H1 (cell line): ENCODE measurements at regions not wholly inside any gene's neighbourhood (a gene's known extent, or its start where the extent isn't known, plus 50 kb on each side); places are given as distances from the start of the nearest gene placed in this dataset.

ENCODE experiments used
- CTCF ChIA-PET: fragments of 300-600 bp; sonication (Branson Sonifier 250); formaldehyde crosslinking; loops from one replicate; lab custom pipeline; 2021; ENCODE audit not compliant: partially characterized antibody; lab: Charles Lee
- POLR2A ChIA-PET: fragments of 300-600 bp; sonication (Branson Sonifier 250); formaldehyde crosslinking; loops from one replicate; lab custom pipeline; 2021; ENCODE audit warnings: inconsistent platforms; ENCODE audit not compliant: partially characterized antibody; lab: Charles Lee
- DNase-seq, 2 experiments: peaks; one replicate each; pipeline versions ENCODE4 v3.0.0 to v3.0.0-alpha.2; 2010 to 2022; ENCODE audit warnings: low spot score in 2 of 2, low read depth in 1 of 2, mixed read lengths in 1 of 2
- FAIRE-seq: peaks from 2 replicates; lab custom pipeline; 2011; peaks lifted over from hg19 to GRCh38; lab: Jason Lieb, UNC
- H2AFZ ChIP-seq: 2 replicates; pipeline ENCODE4 v1.8.1; 2012; ENCODE audit warnings: low read length, inconsistent platforms
- H2AK5ac ChIP-seq: 2 replicates; pipeline ENCODE4 v1.6.1; 2013; ENCODE audit warnings: low read depth, low read length
- H2BK120ac ChIP-seq: replicated peaks from 2 replicates; pipeline ENCODE3; 2013; ENCODE audit warnings: low read depth, low read length, inconsistent platforms
- H2BK12ac ChIP-seq: 2 replicates; pipeline ENCODE4 v1.6.1; 2013; ENCODE audit warnings: low read depth, low read length
- H2BK15ac ChIP-seq: 2 replicates; pipeline ENCODE4 v1.6.1; 2013; ENCODE audit warnings: low read length
- H2BK20ac ChIP-seq: 2 replicates; pipeline ENCODE4 v1.6.1; 2013; ENCODE audit warnings: low read length
- H2BK5ac ChIP-seq: 2 replicates; pipeline ENCODE4 v1.6.1; 2013; ENCODE audit warnings: low read depth, low read length
- H3K14ac ChIP-seq: 2 replicates; pipeline ENCODE4 v1.6.1; 2013; ENCODE audit warnings: inconsistent platforms; ENCODE audit not compliant: insufficient read length
- H3K18ac ChIP-seq: 2 replicates; pipeline ENCODE4 v1.6.1; 2013; ENCODE audit warnings: low read length; ENCODE audit errors: extremely low read depth
- H3K23ac ChIP-seq: 2 replicates; pipeline ENCODE4 v1.6.1; 2013; ENCODE audit warnings: inconsistent platforms; ENCODE audit not compliant: insufficient read length
- H3K23me2 ChIP-seq: 2 replicates; pipeline ENCODE4 v1.6.1; 2013; ENCODE audit warnings: low read depth, low read length
- H3K27ac ChIP-seq: 2 replicates; pipeline ENCODE4 v1.6.1; 2011; ENCODE audit warnings: low read depth, low read length, inconsistent platforms
- H3K27me3 ChIP-seq, 4 experiments: replicated peaks in 1 of 4; 1 replicate in 1 of 4; 2 replicates in 3 of 4; pipeline versions ENCODE4 v1.6.1 to v1.8.1; 2011 to 2013; ENCODE audit warnings: low read length in 3 of 4, mild to moderate bottlenecking in 3 of 4, inconsistent platforms in 2 of 4, mixed read lengths in 2 of 4, moderate library complexity in 1 of 4; ENCODE audit not compliant: control insufficient read depth in 3 of 4, insufficient read depth in 3 of 4; ENCODE audit errors: extremely low read depth in 1 of 4
- H3K36me3 ChIP-seq, 4 experiments: 2 replicates each; pipeline versions ENCODE4 v1.6.1 to v1.8.1; 2011 to 2013; ENCODE audit warnings: mild to moderate bottlenecking in 4 of 4, low read length in 3 of 4, moderate library complexity in 2 of 4, control low read depth in 1 of 4, inconsistent platforms in 1 of 4; ENCODE audit not compliant: insufficient read depth in 4 of 4, control insufficient read depth in 2 of 4
- H3K4ac ChIP-seq: replicated peaks from 2 replicates; pipeline ENCODE3; 2013; ENCODE audit warnings: low read length, low read depth, mixed read lengths, inconsistent platforms; ENCODE audit not compliant: insufficient read length
- H3K4me1 ChIP-seq, 4 experiments: replicated peaks in 1 of 4; 1 replicate in 1 of 4; 2 replicates in 3 of 4; pipeline versions ENCODE4 v1.6.1 to v1.8.1; 2011 to 2013; ENCODE audit warnings: low read length in 3 of 4, inconsistent platforms in 2 of 4, mixed read lengths in 1 of 4; ENCODE audit not compliant: insufficient read depth in 4 of 4, control insufficient read depth in 3 of 4
- H3K4me2 ChIP-seq, 2 experiments: 2 replicates each; pipeline versions ENCODE4 v1.6.1 to v1.8.1; 2011 to 2013; ENCODE audit warnings: low read depth in 2 of 2, low read length in 2 of 2, control low read depth in 1 of 2, inconsistent platforms in 1 of 2, mild to moderate bottlenecking in 1 of 2; ENCODE audit not compliant: insufficient read depth in 1 of 2
- H3K4me3 ChIP-seq, 4 experiments: fragments of 200-600, 300-600 bp in 1 of 4; sonication (generic), shearing (Covaris generic), sonication (Bioruptor Twin) in 1 of 4; 2 replicates each; pipeline versions ENCODE4 v1.5.1 to v1.8.1; 2011 to 2016; ENCODE audit warnings: low read length in 4 of 4, low read depth in 3 of 4, control low read depth in 2 of 4, inconsistent platforms in 2 of 4, mild to moderate bottlenecking in 2 of 4, mixed read lengths in 1 of 4, moderate library complexity in 1 of 4; ENCODE audit not compliant: insufficient read depth in 2 of 4; ENCODE audit errors: extremely low read depth in 1 of 4
- H3K56ac ChIP-seq: replicated peaks from 2 replicates; pipeline ENCODE3; 2013; ENCODE audit warnings: low read depth, mild to moderate bottlenecking, mixed read lengths, low read length, inconsistent platforms; ENCODE audit not compliant: insufficient read length
- H3K79me1 ChIP-seq: 2 replicates; pipeline ENCODE4 v1.6.1; 2013; ENCODE audit warnings: low read depth, low read length, control low read depth
- H3K79me2 ChIP-seq, 2 experiments: 2 replicates each; pipeline versions ENCODE4 v1.6.1 to v1.8.1; 2012 to 2013; ENCODE audit warnings: low read length in 2 of 2, mild to moderate bottlenecking in 2 of 2, inconsistent platforms in 1 of 2; ENCODE audit not compliant: insufficient read depth in 2 of 2, control insufficient read depth in 1 of 2
- H3K9ac ChIP-seq, 4 experiments: replicated peaks in 1 of 4; 1 replicate in 1 of 4; 2 replicates in 3 of 4; pipeline versions ENCODE4 v1.6.1 to v1.8.1; 2011 to 2013; ENCODE audit warnings: low read depth in 3 of 4, low read length in 3 of 4, control low read depth in 2 of 4, mild to moderate bottlenecking in 2 of 4, moderate library complexity in 2 of 4, inconsistent platforms in 1 of 4; ENCODE audit errors: extremely low read depth in 1 of 4
- H3K9me3 ChIP-seq, 2 experiments: 2 replicates each; pipeline versions ENCODE4 v1.6.1 to v1.8.1; 2012 to 2013; ENCODE audit warnings: mild to moderate bottlenecking in 2 of 2, moderate library complexity in 2 of 2, control low read depth in 1 of 2, inconsistent platforms in 1 of 2, low read depth in 1 of 2, low read length in 1 of 2, mixed read lengths in 1 of 2; ENCODE audit not compliant: insufficient read depth in 2 of 2
- H4K20me1 ChIP-seq, 2 experiments: replicated peaks in 1 of 2; 2 replicates each; pipeline versions ENCODE3 to v1.8.1; 2011 to 2013; ENCODE audit warnings: inconsistent platforms in 2 of 2, low read length in 2 of 2, mild to moderate bottlenecking in 1 of 2; ENCODE audit not compliant: insufficient read depth in 2 of 2, control insufficient read depth in 1 of 2
- H4K5ac ChIP-seq: 2 replicates; pipeline ENCODE4 v1.6.1; 2013; ENCODE audit warnings: low read length, low read depth, mixed read lengths, inconsistent platforms; ENCODE audit not compliant: insufficient read length
- H4K8ac ChIP-seq: 2 replicates; pipeline ENCODE4 v1.8.0; 2013; ENCODE audit warnings: mild to moderate bottlenecking, moderate library complexity, low read length, inconsistent platforms; ENCODE audit not compliant: insufficient read depth; ENCODE audit errors: extremely low read depth
- H4K91ac ChIP-seq: replicated peaks from 2 replicates; pipeline ENCODE3; 2013; ENCODE audit warnings: low read length, mixed read lengths, inconsistent platforms; ENCODE audit not compliant: insufficient read length
- CEBPB ChIP-seq: IDR thresholded peaks from 2 replicates; pipeline ENCODE4 v1.6.1; 2012; ENCODE audit warnings: low read depth, low read length
- EP300 ChIP-seq, 2 experiments: IDR thresholded peaks; 1 replicate in 1 of 2; 2 replicates in 1 of 2; pipeline ENCODE4 v1.6.1; 2011 to 2012; ENCODE audit warnings: low read depth in 2 of 2, low read length in 2 of 2, mild to moderate bottlenecking in 2 of 2, borderline replicate concordance in 1 of 2, inconsistent platforms in 1 of 2, moderate library complexity in 1 of 2
- GTF2F1 ChIP-seq: IDR thresholded peaks from 2 replicates; pipeline ENCODE4 v1.6.1; 2012; ENCODE audit warnings: low read depth, low read length, improper control_type of control experiment, borderline replicate concordance
- HDAC6 ChIP-seq: IDR thresholded peaks from one replicate; pipeline ENCODE4 v1.7.1; 2012; ENCODE audit warnings: low read depth, mild to moderate bottlenecking, inconsistent platforms, low read length, moderate library complexity
- SRF ChIP-seq: IDR thresholded peaks from 2 replicates; pipeline ENCODE4 v1.6.1; 2011; ENCODE audit warnings: mild to moderate bottlenecking, low read depth, low read length, moderate library complexity
- WGBS, 2 experiments: shearing (Covaris generic) in 1 of 2; methylation state at CpG; one replicate each; pipeline versions ENCODE4 v1.1.6 to v1.1.7; 2013 to 2015; ENCODE audit warnings: low lambda C conversion rate in 2 of 2, mixed read lengths in 2 of 2, inconsistent platforms in 1 of 2, low coverage in 1 of 2, missing lambda C conversion rate in 1 of 2; ENCODE audit not compliant: insufficient replicate concordance in 2 of 2, insufficient coverage in 1 of 2, insufficient read length in 1 of 2; ENCODE audit errors: extremely low coverage in 1 of 2, missing lambda C conversion rate in 1 of 2; 5-methylcytosine and 5-hydroxymethylcytosine counted together

DNA sequence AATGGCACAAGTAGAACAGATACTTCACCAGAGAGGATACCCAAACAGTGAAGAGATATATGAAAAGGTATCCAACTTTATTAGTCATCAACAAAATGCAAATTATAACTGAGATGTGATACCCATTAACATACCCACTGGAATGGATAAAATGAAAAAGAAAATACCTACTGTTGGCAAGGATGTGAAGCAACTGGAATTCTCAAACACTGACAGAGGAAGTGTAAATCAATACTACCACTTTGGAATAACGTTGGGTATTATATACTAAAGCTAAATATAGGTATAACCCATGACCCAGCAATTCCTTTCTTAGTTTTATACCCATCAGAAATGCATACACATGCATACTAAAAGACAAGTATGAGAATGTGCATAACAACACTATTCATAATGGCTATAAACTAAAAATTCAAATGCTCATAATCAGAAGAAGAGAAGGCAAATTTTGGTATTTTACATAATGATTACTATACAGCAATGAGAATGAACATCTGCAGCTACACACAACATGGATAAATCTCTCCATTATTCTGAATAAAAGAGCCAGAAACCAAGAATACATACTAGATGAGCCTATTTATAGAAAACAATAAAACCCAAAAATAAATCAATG, 80.6 kb downstream of the RPL27A start:
- no peak overlapping the region for H3K23ac ChIP-seq
- H3K4me2 ChIP-seq, result no peak overlapping the region
- POLR2A ChIA-PET, result no interaction called here
- H4K8ac ChIP-seq, result no peak overlapping the region
- no peaks in the 10 kb centered on the region for H3K9me3 ChIP-seq
- no peak overlapping the region for H4K91ac ChIP-seq
- H2AFZ ChIP-seq, result no peak overlapping the region
- H3K56ac ChIP-seq, result no peak overlapping the region
- DNase-seq (no peak), FAIRE-seq (peak; percentile 73)
- H3K79me2 ChIP-seq, result no peaks in the 10 kb centered on the region
- H3K27me3 ChIP-seq, result no peaks in the 10 kb centered on the region
- WGBS, 2 experiments, result 0% methylated on average over 1 of the region's 1 CpG; no CpG with 5 or more reads in 1 of the 2 experiments
- no peak overlapping the region for H2BK120ac ChIP-seq
- H2BK20ac ChIP-seq, result no peak overlapping the region
- CTCF ChIA-PET, result no interaction called here
- H2BK15ac ChIP-seq, result no peak overlapping the region
- H2BK5ac ChIP-seq, result no peak overlapping the region
- no peak overlapping the region for H3K14ac ChIP-seq
- no peak overlapping the region for H2AK5ac ChIP-seq
- H3K9ac ChIP-seq, result no peak overlapping the region
- peaks cover 2% of the 10 kb centered on the region for H3K79me1 ChIP-seq
- H4K20me1 ChIP-seq, result peaks cover 0 to 2% of the 10 kb centered on the region in 2 experiments
- no peak overlapping the region for H3K4me3 ChIP-seq
- peaks cover 2 to 10% (median 7%) of the 10 kb centered on the region in 4 experiments; a peak in 6 of 7 replicates for H3K4me1 ChIP-seq
- no peak overlapping the region for H3K18ac ChIP-seq
- H3K27ac ChIP-seq, result no peak overlapping the region
- H3K4ac ChIP-seq, result no peak overlapping the region
- H3K36me3 ChIP-seq, result no peaks in the 10 kb centered on the region
- H3K23me2 ChIP-seq, result no peaks in the 10 kb centered on the region
- H4K5ac ChIP-seq, result no peak overlapping the region
- no peak overlapping the region for H2BK12ac ChIP-seq
- TF ChIP-seq SRF (no peak), GTF2F1 (no peak), CEBPB (no peak), EP300 (IDR thresholded peaks at IDR 0.05; ENCODE audit: borderline replicate concordance in 1 of 2, low read depth in 2 of 2, low read length in 2 of 2) (no peak), HDAC6 (no peak)
